ENCODE measurements at regions not wholly inside any gene's neighbourhood (a gene's known extent, or its start where the extent isn't known, plus 50 kb on each side); places are given as distances from the start of the nearest gene placed in this dataset.
"Not testable (repeated sequence)": the region's sequence is repeated elsewhere in the genome, so short reads cannot be mapped to it uniquely, and the experiment has no call there.

- no peak for DNase-seq
Measured at GRCh38 chr7:41425926-41426325, 277.0 kb downstream of the INHBA start.

GRCh38 chr7:41421056-41421455, 281.8 kb downstream of the INHBA start:
- DNase-seq: no peak

GRCh38 chr7:41420421-41420820, 282.5 kb downstream of the INHBA start:
- DNase-seq: no peak

GRCh38 chr7:41418337-41418736, 284.6 kb downstream of the INHBA start:
- DNase-seq: no peak

- peak; percentile 6 for DNase-seq
Measured at GRCh38 chr7:41416208-41416595, 286.7 kb downstream of the INHBA start.

GRCh38 chr7:41415471-41416207, 287.3 kb downstream of the INHBA start:
- DNase-seq: no peak

- no peak for DNase-seq
Measured at GRCh38 chr7:41415051-41415450, 287.8 kb downstream of the INHBA start.

- no peak for DNase-seq
Measured at GRCh38 chr7:41404375-41405074, 298.4 kb downstream of the INHBA start.

- no peak for DNase-seq
Measured at GRCh38 chr7:41403291-41403690, 299.6 kb downstream of the INHBA start.

GRCh38 chr7:41401833-41402232, 301.1 kb downstream of the INHBA start:
- DNase-seq: no peak

GRCh38 chr7:41399171-41399570, 303.7 kb downstream of the INHBA start:
- DNase-seq: no peak

GRCh38 chr7:41391818-41392217, 311.1 kb downstream of the INHBA start:
- no peak for DNase-seq

- DNase-seq: not testable (repeated sequence)
Measured at GRCh38 chr7:41388933-41389332, 314.0 kb downstream of the INHBA start.

- DNase-seq: no peak
Measured at GRCh38 chr7:41385996-41386395, 316.9 kb downstream of the INHBA start.

- no peak for DNase-seq
Measured at GRCh38 chr7:41384418-41384817, 318.5 kb downstream of the INHBA start.

GRCh38 chr7:41383596-41383995, 319.3 kb downstream of the INHBA start:
- no peak for DNase-seq

- DNase-seq: no peak
Measured at GRCh38 chr7:41378156-41378555, 324.7 kb downstream of the INHBA start.

GRCh38 chr7:41375582-41375981, 327.3 kb downstream of the INHBA start:
- DNase-seq: no peak

- peak; percentile 15 for DNase-seq
Measured at GRCh38 chr7:41374150-41374848, 328.6 kb downstream of the INHBA start.

- DNase-seq: no peak
Measured at GRCh38 chr7:41367967-41368882, 334.7 kb downstream of the INHBA start.

GRCh38 chr7:41351091-41351490, 351.8 kb downstream of the INHBA start:
- no peak for DNase-seq

GRCh38 chr7:41346878-41347277, 356.0 kb downstream of the INHBA start:
- no peak for DNase-seq

All from tongue (tissue), 1 donor.